GM23248 (cell line): ENCODE measurements at regions not wholly inside any gene's neighbourhood (a gene's known extent, or its start where the extent isn't known, plus 50 kb on each side); places are given as distances from the start of the nearest gene placed in this dataset.
"Not testable (repeated sequence)": the region's sequence is repeated elsewhere in the genome, so short reads cannot be mapped to it uniquely, and the experiment has no call there.

Experiments
- EZH2 ChIP-seq: fragments of 200-600 bp; sonication (generic); IDR thresholded peaks from 2 replicates; pipeline ENCODE4 v1.6.1; 2018; ENCODE audit warnings: antibody characterized with exemption, mild to moderate bottlenecking; ENCODE audit not compliant: insufficient read depth, poor library complexity, severe bottlenecking
- EZH2phosphoT487 ChIP-seq: fragments of 200-600 bp; sonication (generic); IDR thresholded peaks from 2 replicates; pipeline ENCODE4 v1.6.1; 2018; ENCODE audit warnings: antibody characterized with exemption, moderate library complexity, mild to moderate bottlenecking, low read depth; ENCODE audit not compliant: insufficient read depth

- not testable (repeated sequence) for TF ChIP-seq EZH2, EZH2phosphoT487
Observed at GRCh38 chr20:30585244-30585796, 672.1 kb upstream of the DEFB115 start.
